Gastrocnemius medialis (tissue), 4 donors: ENCODE measurements at regions not wholly inside any gene's neighbourhood (a gene's known extent, or its start where the extent isn't known, plus 50 kb on each side); places are given as distances from the start of the nearest gene placed in this dataset.
"Not testable (repeated sequence)": the region's sequence is repeated elsewhere in the genome, so short reads cannot be mapped to it uniquely, and the experiment has no call there.

Source experiments
- ATAC-seq, 2 donors: fragments of 150-250 bp; one replicate each; pipeline ENCODE4 v1.9.1; 2016
- DNase-seq, 2 donors: peaks; one replicate each; pipeline ENCODE4 v3.0.0-alpha.2; 2019
- H3K27ac ChIP-seq, 4 donors: fragments of 200-600 bp; sonication (generic); 1 replicate in 1 of 4; 2 replicates in 3 of 4; pipeline ENCODE4 v1.5.1; 2016 to 2018; ENCODE audit warnings: mild to moderate bottlenecking in 2 of 4, moderate library complexity in 1 of 4
- H3K27me3 ChIP-seq, 3 donors: fragments of 200-600 bp; sonication (generic) in 2 of 3; 1 replicate in 1 of 3; 2 replicates in 2 of 3; pipeline versions ENCODE4 v1.5.1 to v1.6.0; 2016 to 2019; ENCODE audit warnings: mild to moderate bottlenecking in 1 of 3, moderate library complexity in 1 of 3
- H3K36me3 ChIP-seq, 2 donors: fragments of 200-600 bp; sonication (generic) in 1 of 2; one replicate each; pipeline ENCODE4 v1.5.1; 2017 to 2018
- H3K4me1 ChIP-seq, 2 donors: fragments of 200-600 bp; sonication (generic) in 1 of 2; one replicate each; pipeline ENCODE4 v1.5.1; 2016 to 2017; ENCODE audit warnings: mild to moderate bottlenecking in 2 of 2
- H3K4me3 ChIP-seq, 4 donors: fragments of 200-600 bp; sonication (generic) in 3 of 4; 1 replicate in 1 of 4; 2 replicates in 3 of 4; pipeline ENCODE4 v1.5.1; 2016 to 2019; ENCODE audit warnings: mild to moderate bottlenecking in 2 of 4
- H3K9me3 ChIP-seq, 3 donors: fragments of 200-600 bp; sonication (generic) in 2 of 3; 1 replicate in 1 of 3; 2 replicates in 2 of 3; pipeline ENCODE4 v1.5.1; 2016 to 2019
- POLR2A ChIP-seq, 2 donors: fragments of 450-650 bp; IDR thresholded peaks; one replicate each; pipeline ENCODE4 v1.6.1; 2017; ENCODE audit warnings: antibody characterized with exemption in 2 of 2, mild to moderate bottlenecking in 2 of 2, moderate library complexity in 2 of 2
- in situ Hi-C, 4 donors: fragments of 200-750 bp; cut with MboI; loops; one replicate each; pipeline versions ENCODE4 v1.15.0 to v1.8.0; 2017; ENCODE audit warnings: low sequenced_read_pairs in 4 of 4
- intact Hi-C: fragments of 100-400 bp; cut with DNase I; formaldehyde crosslinking; loops from one replicate; pipeline ENCODE4 v1.15.1; 2023; ENCODE audit warnings: low total_unique reads
- TF ChIP-seq, protein P1 (sequence below), 5 experiments: fragments of 450-650 bp in 3 of 5; fragments of 200-600 bp in 2 of 5; sonication (generic) in 2 of 5; IDR thresholded peaks in 4 of 5; conservative IDR thresholded peaks in 1 of 5; 1 replicate in 4 of 5; 2 replicates in 1 of 5; pipeline ENCODE4 v1.5.1; 2016 to 2019; ENCODE audit warnings: antibody characterized with exemption in 5 of 5, mild to moderate bottlenecking in 3 of 5, moderate library complexity in 3 of 5

DNA sequence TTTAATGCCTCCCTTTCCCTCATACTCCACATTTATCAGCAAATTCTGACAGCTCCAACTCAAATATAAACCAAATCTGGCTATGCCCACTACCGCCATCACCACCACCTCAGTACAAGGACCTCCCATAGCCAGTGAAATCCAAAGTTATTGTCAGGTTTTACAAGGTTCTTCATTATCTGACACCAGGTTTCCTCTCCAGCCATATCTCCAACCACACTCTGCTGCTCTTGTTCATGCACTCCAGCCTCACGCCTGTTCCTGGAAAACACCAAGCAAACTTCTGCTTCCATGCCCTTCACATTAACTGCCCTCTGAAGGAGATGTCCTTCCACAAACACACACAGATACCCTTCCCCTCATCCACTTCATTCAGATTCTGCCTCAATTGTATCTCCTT lies 102.2 kb upstream of the MIR17HG start:
- no peaks in the 10 kb centered on the region for H3K4me1 ChIP-seq
- no peaks in the 10 kb centered on the region for H3K36me3 ChIP-seq
- H3K27ac ChIP-seq = no peak overlapping the region
- ATAC-seq (no peak), DNase-seq (no peak)
- in situ Hi-C loops (no loop called here), intact Hi-C loops (no loop called here)
- H3K4me3 ChIP-seq = no peak overlapping the region
- TF ChIP-seq, protein P1, sequence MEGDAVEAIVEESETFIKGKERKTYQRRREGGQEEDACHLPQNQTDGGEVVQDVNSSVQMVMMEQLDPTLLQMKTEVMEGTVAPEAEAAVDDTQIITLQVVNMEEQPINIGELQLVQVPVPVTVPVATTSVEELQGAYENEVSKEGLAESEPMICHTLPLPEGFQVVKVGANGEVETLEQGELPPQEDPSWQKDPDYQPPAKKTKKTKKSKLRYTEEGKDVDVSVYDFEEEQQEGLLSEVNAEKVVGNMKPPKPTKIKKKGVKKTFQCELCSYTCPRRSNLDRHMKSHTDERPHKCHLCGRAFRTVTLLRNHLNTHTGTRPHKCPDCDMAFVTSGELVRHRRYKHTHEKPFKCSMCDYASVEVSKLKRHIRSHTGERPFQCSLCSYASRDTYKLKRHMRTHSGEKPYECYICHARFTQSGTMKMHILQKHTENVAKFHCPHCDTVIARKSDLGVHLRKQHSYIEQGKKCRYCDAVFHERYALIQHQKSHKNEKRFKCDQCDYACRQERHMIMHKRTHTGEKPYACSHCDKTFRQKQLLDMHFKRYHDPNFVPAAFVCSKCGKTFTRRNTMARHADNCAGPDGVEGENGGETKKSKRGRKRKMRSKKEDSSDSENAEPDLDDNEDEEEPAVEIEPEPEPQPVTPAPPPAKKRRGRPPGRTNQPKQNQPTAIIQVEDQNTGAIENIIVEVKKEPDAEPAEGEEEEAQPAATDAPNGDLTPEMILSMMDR (IDR thresholded peaks at IDR 0.05 in 4 of 5, conservative IDR thresholded peaks at IDR 0.05 in 1 of 5) = no peak
- TF ChIP-seq POLR2A (IDR thresholded peaks at IDR 0.05) = no peak
- no peaks in the 10 kb centered on the region for H3K27me3 ChIP-seq
- H3K9me3 ChIP-seq = no peaks in the 10 kb centered on the region

GRCh38 chr13:91247768-91248167 lies 99.7 kb upstream of the MIR17HG start:
- no peak for ATAC-seq
- no peak overlapping the region for H3K27ac ChIP-seq
- no peaks in the 10 kb centered on the region for H3K4me1 ChIP-seq
- DNase-seq = no peak
- TF ChIP-seq POLR2A (IDR thresholded peaks at IDR 0.05) = no peak
- TF ChIP-seq, protein P1 (IDR thresholded peaks at IDR 0.05 in 4 of 5, conservative IDR thresholded peaks at IDR 0.05 in 1 of 5) = no peak
- in situ Hi-C loops = no loop called here
- intact Hi-C loops = no loop called here
- no peaks in the 10 kb centered on the region for H3K36me3 ChIP-seq
- no peaks in the 10 kb centered on the region for H3K9me3 ChIP-seq
- H3K27me3 ChIP-seq = no peaks in the 10 kb centered on the region
- H3K4me3 ChIP-seq = no peak overlapping the region

- intact Hi-C loops (no loop called here), in situ Hi-C loops (no loop called here)
- no peaks in the 10 kb centered on the region for H3K9me3 ChIP-seq
- ATAC-seq (no peak), DNase-seq (no peak)
- H3K4me3 ChIP-seq = no peak overlapping the region
- TF ChIP-seq, protein P1 (IDR thresholded peaks at IDR 0.05 in 4 of 5, conservative IDR thresholded peaks at IDR 0.05 in 1 of 5) = no peak
- no peak for TF ChIP-seq POLR2A (IDR thresholded peaks at IDR 0.05)
- H3K27me3 ChIP-seq = no peaks in the 10 kb centered on the region
- no peaks in the 10 kb centered on the region for H3K4me1 ChIP-seq
- no peak overlapping the region for H3K27ac ChIP-seq
- H3K36me3 ChIP-seq = no peaks in the 10 kb centered on the region
Observed at GRCh38 chr13:91248249-91248648, 99.2 kb upstream of the MIR17HG start.

GRCh38 chr13:91249370-91249769 lies 98.1 kb upstream of the MIR17HG start:
- H3K4me1 ChIP-seq = no peaks in the 10 kb centered on the region
- H3K36me3 ChIP-seq = no peaks in the 10 kb centered on the region
- in situ Hi-C loops (no loop called here), intact Hi-C loops (no loop called here)
- no peak overlapping the region for H3K27ac ChIP-seq
- ATAC-seq = no peak
- TF ChIP-seq, protein P1 (IDR thresholded peaks at IDR 0.05 in 4 of 5, conservative IDR thresholded peaks at IDR 0.05 in 1 of 5) = no peak
- no peak for TF ChIP-seq POLR2A (IDR thresholded peaks at IDR 0.05)
- no peaks in the 10 kb centered on the region for H3K27me3 ChIP-seq
- H3K9me3 ChIP-seq = no peaks in the 10 kb centered on the region
- no peak for DNase-seq
- no peak overlapping the region for H3K4me3 ChIP-seq

DNA sequence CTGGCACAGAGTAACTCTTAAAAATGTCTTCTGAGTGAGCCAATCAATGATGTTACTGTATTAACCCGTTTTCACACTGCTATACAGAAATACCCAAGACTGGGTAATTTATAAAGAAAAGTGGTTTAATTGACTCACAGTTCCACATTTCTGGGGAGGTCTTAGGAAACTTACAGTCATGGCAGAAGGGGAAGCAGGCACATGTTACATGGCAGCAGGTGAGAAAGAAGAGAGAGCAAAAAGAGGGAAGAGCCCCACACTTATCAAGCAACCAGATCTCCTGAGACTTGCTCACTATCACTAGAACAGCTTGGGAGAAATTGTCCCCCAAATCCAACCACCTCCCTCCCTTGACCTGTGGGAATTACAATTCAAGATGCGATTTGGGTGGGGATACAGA lies 97.6 kb upstream of the MIR17HG start:
- intact Hi-C loops = no loop called here
- ATAC-seq (no peak), DNase-seq (no peak)
- no peaks in the 10 kb centered on the region for H3K4me1 ChIP-seq
- no peaks in the 10 kb centered on the region for H3K9me3 ChIP-seq
- in situ Hi-C loops = no loop called here
- no peaks in the 10 kb centered on the region for H3K36me3 ChIP-seq
- H3K27ac ChIP-seq = no peak overlapping the region
- TF ChIP-seq POLR2A (IDR thresholded peaks at IDR 0.05) = no peak
- TF ChIP-seq, protein P1 (IDR thresholded peaks at IDR 0.05 in 4 of 5, conservative IDR thresholded peaks at IDR 0.05 in 1 of 5) = no peak
- H3K27me3 ChIP-seq = no peaks in the 10 kb centered on the region
- H3K4me3 ChIP-seq = no peak overlapping the region

- H3K4me3 ChIP-seq, DNase-seq, H3K4me1 ChIP-seq, in situ Hi-C loops, H3K27ac ChIP-seq, intact Hi-C loops, ATAC-seq, H3K9me3 ChIP-seq, H3K27me3 ChIP-seq, H3K36me3 ChIP-seq: not testable (repeated sequence)
Observed at GRCh38 chr13:91251573-91251972, 95.9 kb upstream of the MIR17HG start.
